Mesodermal cell (in vitro differentiated cells): ENCODE measurements at regions not wholly inside any gene's neighbourhood (a gene's known extent, or its start where the extent isn't known, plus 50 kb on each side); places are given as distances from the start of the nearest gene placed in this dataset.

Experiments
- H3K27ac ChIP-seq: 2 replicates; pipeline ENCODE4 v1.7.0; 2013; ENCODE audit warnings: mild to moderate bottlenecking, low read depth, low read length, moderate library complexity; ENCODE audit not compliant: severe bottlenecking
- H3K36me3 ChIP-seq: 2 replicates; pipeline ENCODE4 v1.7.1; 2013; ENCODE audit warnings: mild to moderate bottlenecking, low read length, moderate library complexity; ENCODE audit not compliant: control insufficient read depth, insufficient read depth
- H3K4me1 ChIP-seq: one replicate; pipeline ENCODE4 v1.7.1; 2013; ENCODE audit warnings: mild to moderate bottlenecking, low read length; ENCODE audit not compliant: insufficient read depth, control insufficient read depth, poor library complexity, severe bottlenecking
- H3K4me3 ChIP-seq: 2 replicates; pipeline ENCODE4 v1.7.0; 2013; ENCODE audit warnings: low read length, control low read depth, mild to moderate bottlenecking; ENCODE audit not compliant: insufficient read depth, poor library complexity, severe bottlenecking; ENCODE audit errors: extremely low read depth
- H3K9me3 ChIP-seq: 2 replicates; pipeline ENCODE4 v1.7.1; 2013; ENCODE audit warnings: mild to moderate bottlenecking, low read length, moderate library complexity; ENCODE audit not compliant: control insufficient read depth
- WGBS, 2 experiments: methylation state at CpG; one replicate each; pipeline ENCODE4 v1.1.5; 2013; ENCODE audit warnings: missing lambda C conversion rate in 2 of 2; ENCODE audit not compliant: insufficient coverage in 2 of 2; 5-methylcytosine and 5-hydroxymethylcytosine counted together

DNA sequence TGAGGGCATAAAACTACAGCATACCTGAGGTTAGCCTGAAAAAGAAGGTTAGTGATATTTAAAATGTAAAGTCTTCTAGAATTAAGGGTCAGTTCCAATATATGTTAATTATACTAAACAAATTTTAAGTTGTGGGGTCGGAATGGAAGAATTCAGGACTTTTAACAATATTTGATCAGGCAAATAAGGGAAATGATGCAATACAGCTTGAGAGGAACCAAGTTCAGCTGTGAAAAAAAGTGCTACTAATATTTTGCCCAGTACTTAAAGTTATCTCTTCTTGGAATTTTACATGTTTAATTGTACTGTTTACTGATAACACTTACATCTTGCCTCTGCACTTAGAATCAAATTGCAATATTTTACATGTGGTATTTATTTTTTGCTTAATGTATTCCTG, 345.5 kb upstream of the CWC22 start:
- Histone ChIP-seq H3K4me1 (no peaks in the 10 kb centered on the region), H3K9me3 (no peaks in the 10 kb centered on the region), H3K36me3 (no peaks in the 10 kb centered on the region), H3K4me3 (no peak overlapping the region), H3K27ac (no peak overlapping the region)
- no CpG with 5 or more reads among the region's 1 CpG for WGBS, 2 experiments

GRCh38 chr2:180349809-180350208, 342.7 kb upstream of the CWC22 start:
- no peak overlapping the region for H3K4me3 ChIP-seq
- no peaks in the 10 kb centered on the region for H3K36me3 ChIP-seq
- H3K27ac ChIP-seq: no peak overlapping the region
- H3K9me3 ChIP-seq: no peaks in the 10 kb centered on the region
- H3K4me1 ChIP-seq: no peaks in the 10 kb centered on the region
- no CpG with 5 or more reads among the region's 2 CpGs for WGBS, 2 experiments

DNA sequence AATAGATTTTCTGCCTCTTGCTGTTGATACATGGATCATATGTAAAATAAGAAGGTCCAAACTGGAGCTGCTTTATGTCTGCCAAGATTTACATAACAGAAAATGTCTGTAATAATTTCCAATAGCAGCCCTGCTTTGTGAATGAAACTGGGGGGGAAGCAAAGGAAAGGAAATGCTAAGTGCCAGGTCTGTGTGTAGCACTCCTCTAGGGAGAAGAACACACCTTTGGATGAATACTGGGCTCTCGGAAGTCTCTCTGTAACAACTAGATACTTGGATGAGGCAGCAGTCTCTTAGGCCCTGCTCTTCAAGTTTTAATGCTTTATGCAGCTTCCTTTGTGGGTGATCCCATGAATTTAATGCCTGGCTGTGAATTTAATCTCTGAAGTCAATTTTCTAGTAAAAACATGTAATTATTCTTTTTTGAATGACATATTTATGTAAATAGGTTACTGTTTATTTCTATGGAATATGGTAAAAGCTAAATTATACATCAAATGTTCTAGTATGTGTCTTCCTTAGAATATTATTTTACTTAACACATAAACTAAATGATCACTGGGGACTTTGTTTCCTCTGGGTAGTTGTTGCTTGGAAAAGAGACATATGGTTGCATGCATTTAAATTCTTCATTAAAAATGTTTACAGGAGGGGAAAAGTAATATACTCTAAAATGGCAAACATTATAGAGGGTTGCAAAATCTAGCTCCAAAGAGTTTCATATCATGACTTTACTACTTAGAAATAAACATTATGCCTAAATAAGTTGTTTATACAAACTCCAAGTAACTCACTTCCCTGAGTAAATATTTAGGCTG, 336.6 kb upstream of the CWC22 start:
- no peaks in the 10 kb centered on the region for H3K9me3 ChIP-seq
- WGBS, 2 experiments: no CpG with 5 or more reads among the region's 1 CpG
- H3K36me3 ChIP-seq: no peaks in the 10 kb centered on the region
- no peak overlapping the region for H3K27ac ChIP-seq
- no peaks in the 10 kb centered on the region for H3K4me1 ChIP-seq
- H3K4me3 ChIP-seq: no peak overlapping the region

DNA sequence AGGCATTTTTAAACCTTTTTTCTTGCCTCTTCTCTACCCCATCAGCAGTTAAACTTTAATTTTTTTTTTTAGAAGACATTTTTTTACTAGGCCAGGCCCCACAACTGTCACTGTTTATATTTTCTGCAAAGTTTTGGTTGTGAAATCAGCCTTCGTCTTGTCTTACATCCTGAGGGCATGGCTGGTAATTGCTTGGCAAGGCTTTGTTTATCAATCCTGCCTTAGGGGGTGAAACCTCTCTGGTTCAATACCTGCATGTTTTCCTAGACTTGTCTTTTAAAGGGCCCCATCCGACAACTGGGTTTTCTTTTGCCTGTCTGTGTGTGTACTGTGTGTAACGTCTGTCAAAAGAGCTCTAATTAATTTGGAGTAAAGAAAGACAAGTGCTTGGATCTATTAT, 330.0 kb upstream of the CWC22 start:
- Histone ChIP-seq H3K9me3 (peaks cover 11% of the 10 kb centered on the region), H3K27ac (no peak overlapping the region), H3K4me3 (no peak overlapping the region), H3K36me3 (no peaks in the 10 kb centered on the region), H3K4me1 (no peaks in the 10 kb centered on the region)
- 80% methylated on average over 1 of the region's 3 CpGs; no CpG with 5 or more reads in 1 of the 2 experiments for WGBS, 2 experiments

GRCh38 chr2:180336550-180336949, 329.5 kb upstream of the CWC22 start:
- no peak overlapping the region for H3K27ac ChIP-seq
- 100% methylated on average over 2 of the region's 2 CpGs; no CpG with 5 or more reads in 1 of the 2 experiments for WGBS, 2 experiments
- peaks cover 11% of the 10 kb centered on the region for H3K9me3 ChIP-seq
- H3K36me3 ChIP-seq: no peaks in the 10 kb centered on the region
- no peak overlapping the region for H3K4me3 ChIP-seq
- no peaks in the 10 kb centered on the region for H3K4me1 ChIP-seq

DNA sequence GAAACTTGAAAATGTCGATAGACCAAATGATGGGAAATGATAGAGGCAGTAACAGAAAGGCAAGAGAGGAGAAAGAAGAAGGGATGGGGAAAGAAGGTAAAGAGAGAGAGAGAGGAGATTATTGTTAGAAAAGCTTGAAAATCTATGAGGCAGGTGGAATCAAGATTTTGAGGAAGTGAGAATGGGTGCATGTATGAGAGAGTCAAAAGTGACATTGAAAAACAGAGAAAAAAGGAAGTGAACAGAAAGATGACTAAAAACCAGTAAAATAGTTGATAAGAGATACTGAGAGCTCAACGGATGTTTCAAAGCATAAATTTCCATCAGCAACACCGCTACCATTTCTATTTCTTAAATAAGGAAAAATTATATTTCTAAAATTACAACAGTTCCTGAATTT, 327.4 kb upstream of the CWC22 start:
- 90 to 100% methylated on average over 1 of the region's 3 CpGs for WGBS, 2 experiments
- H3K4me1 ChIP-seq: no peaks in the 10 kb centered on the region
- H3K27ac ChIP-seq: no peak overlapping the region
- peaks cover 11% of the 10 kb centered on the region for H3K9me3 ChIP-seq
- H3K4me3 ChIP-seq: no peak overlapping the region
- no peaks in the 10 kb centered on the region for H3K36me3 ChIP-seq

DNA sequence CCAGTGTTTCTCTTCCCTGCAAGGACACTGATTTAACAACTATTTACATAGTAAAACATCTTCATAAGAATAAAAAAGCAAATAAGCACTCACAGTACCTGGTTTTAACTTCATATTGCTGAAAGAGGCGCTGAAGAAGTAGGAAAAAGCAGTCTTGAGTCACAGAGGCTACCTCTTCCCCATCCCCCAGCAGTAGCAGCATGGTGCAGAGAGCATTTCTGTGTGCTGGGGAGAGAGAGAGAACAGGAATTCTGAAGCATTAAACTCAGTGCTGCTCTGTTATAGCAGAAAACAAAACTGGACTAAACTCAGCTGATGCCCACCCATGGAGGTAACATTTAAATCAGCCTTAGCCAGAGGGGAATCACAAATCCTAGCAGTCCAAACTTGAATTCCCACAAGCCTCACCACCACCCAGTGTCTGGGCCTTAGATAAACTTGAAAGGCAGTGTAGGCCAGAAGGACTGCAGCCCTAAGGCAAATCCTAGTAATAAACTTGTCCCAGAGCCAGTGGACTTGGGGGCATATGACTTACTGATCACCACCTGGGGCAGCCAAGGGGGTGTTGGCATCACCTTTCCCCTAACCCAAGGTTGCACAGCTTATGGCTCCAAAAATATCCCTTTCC, 321.8 kb upstream of the CWC22 start:
- H3K4me3 ChIP-seq: no peak overlapping the region
- no peaks in the 10 kb centered on the region for H3K9me3 ChIP-seq
- H3K27ac ChIP-seq: no peak overlapping the region
- H3K4me1 ChIP-seq: no peaks in the 10 kb centered on the region
- H3K36me3 ChIP-seq: no peaks in the 10 kb centered on the region
- WGBS, 2 experiments: no CpG with 5 or more reads among the region's 1 CpG

- H3K4me1 ChIP-seq: no peaks in the 10 kb centered on the region
- H3K4me3 ChIP-seq: no peak overlapping the region
- no peaks in the 10 kb centered on the region for H3K36me3 ChIP-seq
- no peak overlapping the region for H3K27ac ChIP-seq
- H3K9me3 ChIP-seq: no peaks in the 10 kb centered on the region
These were observed 320.1 kb upstream of the CWC22 start for GRCh38 chr2:180327185-180327584.

GRCh38 chr2:180325416-180326120, 318.5 kb upstream of the CWC22 start:
- Histone ChIP-seq H3K4me1 (no peaks in the 10 kb centered on the region), H3K9me3 (no peaks in the 10 kb centered on the region), H3K36me3 (no peaks in the 10 kb centered on the region), H3K4me3 (no peak overlapping the region), H3K27ac (no peak overlapping the region)
- no CpG with 5 or more reads among the region's 2 CpGs for WGBS, 2 experiments

GRCh38 chr2:180324182-180324581, 317.1 kb upstream of the CWC22 start:
- H3K4me3 ChIP-seq: no peak overlapping the region
- no peaks in the 10 kb centered on the region for H3K4me1 ChIP-seq
- no peaks in the 10 kb centered on the region for H3K9me3 ChIP-seq
- no peaks in the 10 kb centered on the region for H3K36me3 ChIP-seq
- H3K27ac ChIP-seq: no peak overlapping the region

DNA sequence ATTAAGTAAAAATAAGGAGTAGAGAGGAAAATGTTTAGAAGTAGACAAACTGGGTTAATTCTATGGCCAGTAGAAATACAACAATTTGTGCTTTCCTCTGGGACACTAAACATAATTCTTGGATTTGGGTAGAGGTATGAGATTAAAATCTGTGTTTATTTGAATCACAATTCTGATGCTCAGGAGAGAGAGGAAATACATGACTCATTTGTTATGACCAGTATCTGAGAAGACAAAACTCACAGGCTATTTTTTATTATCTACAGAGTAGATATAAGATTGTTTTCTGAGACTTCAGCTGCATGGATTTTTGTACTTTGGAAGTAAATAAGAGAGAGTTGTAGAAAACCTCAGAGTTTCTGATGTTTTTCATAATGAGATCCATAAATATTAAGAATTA, 315.7 kb upstream of the CWC22 start:
- no peaks in the 10 kb centered on the region for H3K36me3 ChIP-seq
- no peaks in the 10 kb centered on the region for H3K4me1 ChIP-seq
- H3K4me3 ChIP-seq: no peak overlapping the region
- H3K27ac ChIP-seq: no peak overlapping the region
- no peaks in the 10 kb centered on the region for H3K9me3 ChIP-seq
